ENCODE measurements at regions not wholly inside any gene's neighbourhood (a gene's known extent, or its start where the extent isn't known, plus 50 kb on each side); places are given as distances from the start of the nearest gene placed in this dataset.

DNA sequence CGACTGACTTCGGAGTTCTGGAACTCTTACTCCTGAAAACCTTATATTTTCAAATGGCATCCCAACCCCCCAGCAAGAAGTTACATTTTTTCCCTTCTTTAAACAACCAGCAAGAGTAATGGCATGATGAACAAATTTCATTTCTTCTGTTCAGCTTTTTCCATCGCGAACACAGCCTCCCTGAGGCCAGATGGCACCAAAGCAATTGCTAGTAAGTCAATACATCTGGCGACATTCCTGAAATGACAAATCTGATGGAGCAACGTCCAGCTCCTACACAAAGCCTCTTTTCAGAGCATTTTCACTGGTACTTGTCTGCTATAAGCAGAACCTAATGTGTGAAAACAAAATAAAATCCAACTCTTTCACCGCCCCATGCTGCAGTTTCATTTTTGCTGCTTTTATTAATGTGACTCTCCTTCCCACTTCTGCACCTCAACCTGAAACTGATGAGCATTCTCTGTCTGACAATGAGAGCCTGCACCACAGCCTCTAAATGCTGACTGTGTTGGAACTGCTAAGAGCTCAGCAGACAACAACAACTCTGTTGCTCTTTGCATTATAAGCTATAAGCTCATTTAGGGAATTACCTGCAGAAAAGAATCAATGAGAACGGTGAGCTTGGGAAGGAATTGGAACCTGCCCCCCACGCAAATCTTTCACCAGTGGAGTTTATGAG lies 229.8 kb downstream of the FGFR2 start:
- Histone ChIP-seq H3K4me2 (ENCODE audit: control insufficient read depth, insufficient read depth) (no peak overlapping the region), H3K27ac (ENCODE audit: control insufficient read depth, insufficient read depth) (no peak overlapping the region), H2AFZ (ENCODE audit: control insufficient read depth, low read depth, low read length) (no peak overlapping the region), H4K20me1 (ENCODE audit: control insufficient read depth, insufficient read depth) (no peaks in the 10 kb centered on the region), H3K79me2 (ENCODE audit: control insufficient read depth, insufficient read depth, low read length) (no peaks in the 10 kb centered on the region), H3K9ac (ENCODE audit: control insufficient read depth, insufficient read depth, low read length) (no peak overlapping the region), H3K27me3 (replicated peaks in 1 of 2; ENCODE audit: control insufficient read depth in 2 of 2, insufficient read depth in 2 of 2, low read length in 1 of 2) (no peaks in the 10 kb centered on the region), H3K4me3 (no peak overlapping the region), H3K9me3 (replicated peaks; ENCODE audit: control insufficient read depth, insufficient read depth, low read length) (no peaks in the 10 kb centered on the region), H3K4me1 (ENCODE audit: control insufficient read depth, insufficient read depth, low read length) (no peaks in the 10 kb centered on the region), H3K36me3 (ENCODE audit: control insufficient read depth in 2 of 2, insufficient read depth in 2 of 2, low read length in 1 of 2) (no peaks in the 10 kb centered on the region)
- ChIA-PET SMC1A (ENCODE audit: uncharacterized antibody, unreplicated experiment) (interaction anchor here (0.7 kb wide), 1 partner anchor 81 kb away, joined by 3 read pairs; no protein-coding TSS in a partner anchor), CTCF (no interaction called here), RAD21 (ENCODE audit: unreplicated experiment) (no interaction called here), POLR2A (no interaction called here)
- ATAC-seq (peak; percentile 82), DNase-seq (ENCODE audit: low read depth, low spot score) (no peak), FAIRE-seq (no peak)
- in situ Hi-C loops (cut with MboI) (no loop called here), intact Hi-C loops (cut with micrococcal nuclease; ENCODE audit: unreplicated experiment) (no loop called here)
- no TSS peak for BruUV-seq (replicated peaks)
- 50% methylated on average over 9 of the region's 9 CpGs for WGBS (ENCODE audit: insufficient coverage, insufficient replicate concordance, low lambda C conversion rate, missing lambda C conversion rate)
- TF ChIP-seq YBX1 (IDR thresholded peaks at IDR 0.05) (no peak), CREM (IDR thresholded peaks at IDR 0.05; ENCODE audit: low read depth) (no peak), CEBPB (IDR thresholded peaks at IDR 0.05; ENCODE audit: borderline replicate concordance in 1 of 2, low read depth in 2 of 2, low read length in 2 of 2) (no peak), TCF3 (IDR thresholded peaks at IDR 0.05; ENCODE audit: borderline replicate concordance, insufficient read depth, low read depth, low read length) (no peak), KDM1A (IDR thresholded peaks at IDR 0.05; ENCODE audit: borderline replicate concordance) (no peak), BCL11A (IDR thresholded peaks at IDR 0.05; ENCODE audit: low read depth, low read length) (no peak), RELA (IDR thresholded peaks at IDR 0.05; ENCODE audit: borderline replicate concordance, partially characterized antibody) (no peak), SPI1 (IDR thresholded peaks at IDR 0.05; ENCODE audit: borderline replicate concordance, insufficient read depth, low read depth, low read length) (no peak), LARP7 (IDR thresholded peaks at IDR 0.05) (no peak), SREBF2 (IDR thresholded peaks at IDR 0.05; ENCODE audit: low read length) (no peak), RBBP5 (conservative IDR thresholded peaks at IDR 0.05) (no peak)
- TF ChIP-seq, protein P1, sequence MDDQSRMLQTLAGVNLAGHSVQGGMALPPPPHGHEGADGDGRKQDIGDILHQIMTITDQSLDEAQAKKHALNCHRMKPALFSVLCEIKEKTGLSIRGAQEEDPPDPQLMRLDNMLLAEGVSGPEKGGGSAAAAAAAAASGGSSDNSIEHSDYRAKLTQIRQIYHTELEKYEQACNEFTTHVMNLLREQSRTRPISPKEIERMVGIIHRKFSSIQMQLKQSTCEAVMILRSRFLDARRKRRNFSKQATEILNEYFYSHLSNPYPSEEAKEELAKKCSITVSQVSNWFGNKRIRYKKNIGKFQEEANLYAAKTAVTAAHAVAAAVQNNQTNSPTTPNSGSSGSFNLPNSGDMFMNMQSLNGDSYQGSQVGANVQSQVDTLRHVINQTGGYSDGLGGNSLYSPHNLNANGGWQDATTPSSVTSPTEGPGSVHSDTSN (IDR thresholded peaks at IDR 0.05; ENCODE audit: insufficient replicate concordance, low read depth, low read length): no peak
- TF ChIP-seq, protein P2, sequence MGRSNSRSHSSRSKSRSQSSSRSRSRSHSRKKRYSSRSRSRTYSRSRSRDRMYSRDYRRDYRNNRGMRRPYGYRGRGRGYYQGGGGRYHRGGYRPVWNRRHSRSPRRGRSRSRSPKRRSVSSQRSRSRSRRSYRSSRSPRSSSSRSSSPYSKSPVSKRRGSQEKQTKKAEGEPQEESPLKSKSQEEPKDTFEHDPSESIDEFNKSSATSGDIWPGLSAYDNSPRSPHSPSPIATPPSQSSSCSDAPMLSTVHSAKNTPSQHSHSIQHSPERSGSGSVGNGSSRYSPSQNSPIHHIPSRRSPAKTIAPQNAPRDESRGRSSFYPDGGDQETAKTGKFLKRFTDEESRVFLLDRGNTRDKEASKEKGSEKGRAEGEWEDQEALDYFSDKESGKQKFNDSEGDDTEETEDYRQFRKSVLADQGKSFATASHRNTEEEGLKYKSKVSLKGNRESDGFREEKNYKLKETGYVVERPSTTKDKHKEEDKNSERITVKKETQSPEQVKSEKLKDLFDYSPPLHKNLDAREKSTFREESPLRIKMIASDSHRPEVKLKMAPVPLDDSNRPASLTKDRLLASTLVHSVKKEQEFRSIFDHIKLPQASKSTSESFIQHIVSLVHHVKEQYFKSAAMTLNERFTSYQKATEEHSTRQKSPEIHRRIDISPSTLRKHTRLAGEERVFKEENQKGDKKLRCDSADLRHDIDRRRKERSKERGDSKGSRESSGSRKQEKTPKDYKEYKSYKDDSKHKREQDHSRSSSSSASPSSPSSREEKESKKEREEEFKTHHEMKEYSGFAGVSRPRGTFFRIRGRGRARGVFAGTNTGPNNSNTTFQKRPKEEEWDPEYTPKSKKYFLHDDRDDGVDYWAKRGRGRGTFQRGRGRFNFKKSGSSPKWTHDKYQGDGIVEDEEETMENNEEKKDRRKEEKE (IDR thresholded peaks at IDR 0.05): no peak
- TF ChIP-seq, protein P3, sequence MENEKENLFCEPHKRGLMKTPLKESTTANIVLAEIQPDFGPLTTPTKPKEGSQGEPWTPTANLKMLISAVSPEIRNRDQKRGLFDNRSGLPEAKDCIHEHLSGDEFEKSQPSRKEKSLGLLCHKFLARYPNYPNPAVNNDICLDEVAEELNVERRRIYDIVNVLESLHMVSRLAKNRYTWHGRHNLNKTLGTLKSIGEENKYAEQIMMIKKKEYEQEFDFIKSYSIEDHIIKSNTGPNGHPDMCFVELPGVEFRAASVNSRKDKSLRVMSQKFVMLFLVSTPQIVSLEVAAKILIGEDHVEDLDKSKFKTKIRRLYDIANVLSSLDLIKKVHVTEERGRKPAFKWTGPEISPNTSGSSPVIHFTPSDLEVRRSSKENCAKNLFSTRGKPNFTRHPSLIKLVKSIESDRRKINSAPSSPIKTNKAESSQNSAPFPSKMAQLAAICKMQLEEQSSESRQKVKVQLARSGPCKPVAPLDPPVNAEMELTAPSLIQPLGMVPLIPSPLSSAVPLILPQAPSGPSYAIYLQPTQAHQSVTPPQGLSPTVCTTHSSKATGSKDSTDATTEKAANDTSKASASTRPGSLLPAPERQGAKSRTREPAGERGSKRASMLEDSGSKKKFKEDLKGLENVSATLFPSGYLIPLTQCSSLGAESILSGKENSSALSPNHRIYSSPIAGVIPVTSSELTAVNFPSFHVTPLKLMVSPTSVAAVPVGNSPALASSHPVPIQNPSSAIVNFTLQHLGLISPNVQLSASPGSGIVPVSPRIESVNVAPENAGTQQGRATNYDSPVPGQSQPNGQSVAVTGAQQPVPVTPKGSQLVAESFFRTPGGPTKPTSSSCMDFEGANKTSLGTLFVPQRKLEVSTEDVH (IDR thresholded peaks at IDR 0.05; ENCODE audit: low read depth, partially characterized antibody): no peak
- TF ChIP-seq, protein P4, sequence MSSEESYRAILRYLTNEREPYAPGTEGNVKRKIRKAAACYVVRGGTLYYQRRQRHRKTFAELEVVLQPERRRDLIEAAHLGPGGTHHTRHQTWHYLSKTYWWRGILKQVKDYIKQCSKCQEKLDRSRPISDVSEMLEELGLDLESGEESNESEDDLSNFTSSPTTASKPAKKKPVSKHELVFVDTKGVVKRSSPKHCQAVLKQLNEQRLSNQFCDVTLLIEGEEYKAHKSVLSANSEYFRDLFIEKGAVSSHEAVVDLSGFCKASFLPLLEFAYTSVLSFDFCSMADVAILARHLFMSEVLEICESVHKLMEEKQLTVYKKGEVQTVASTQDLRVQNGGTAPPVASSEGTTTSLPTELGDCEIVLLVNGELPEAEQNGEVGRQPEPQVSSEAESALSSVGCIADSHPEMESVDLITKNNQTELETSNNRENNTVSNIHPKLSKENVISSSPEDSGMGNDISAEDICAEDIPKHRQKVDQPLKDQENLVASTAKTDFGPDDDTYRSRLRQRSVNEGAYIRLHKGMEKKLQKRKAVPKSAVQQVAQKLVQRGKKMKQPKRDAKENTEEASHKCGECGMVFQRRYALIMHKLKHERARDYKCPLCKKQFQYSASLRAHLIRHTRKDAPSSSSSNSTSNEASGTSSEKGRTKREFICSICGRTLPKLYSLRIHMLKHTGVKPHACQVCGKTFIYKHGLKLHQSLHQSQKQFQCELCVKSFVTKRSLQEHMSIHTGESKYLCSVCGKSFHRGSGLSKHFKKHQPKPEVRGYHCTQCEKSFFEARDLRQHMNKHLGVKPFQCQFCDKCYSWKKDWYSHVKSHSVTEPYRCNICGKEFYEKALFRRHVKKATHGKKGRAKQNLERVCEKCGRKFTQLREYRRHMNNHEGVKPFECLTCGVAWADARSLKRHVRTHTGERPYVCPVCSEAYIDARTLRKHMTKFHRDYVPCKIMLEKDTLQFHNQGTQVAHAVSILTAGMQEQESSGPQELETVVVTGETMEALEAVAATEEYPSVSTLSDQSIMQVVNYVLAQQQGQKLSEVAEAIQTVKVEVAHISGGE (CRISPR knock-in tag; IDR thresholded peaks at IDR 0.05): no peak

Measured in GM12878 (cell line).